Activated naive CD8-positive, alpha-beta T cell treated with anti-CD3 and anti-CD28 coated beads, Interleukin-2, amount 10 ng/mL, durations not matched to agents 7 days and 5 days (primary cell): ENCODE measurements at regions not wholly inside any gene's neighbourhood (a gene's known extent, or its start where the extent isn't known, plus 50 kb on each side); places are given as distances from the start of the nearest gene placed in this dataset.
"Not testable (repeated sequence)": the region's sequence is repeated elsewhere in the genome, so short reads cannot be mapped to it uniquely, and the experiment has no call there.

Source experiments
- ATAC-seq: fragments of 150-1000 bp; cut with Tn5 transposase; one replicate; pipeline ENCODE4 v1.10.0; 2021; ENCODE audit warnings: low read depth, moderate library complexity
- POLR2A ChIA-PET: fragments of 350-600 bp; sonication (Branson Sonifier 250); formaldehyde crosslinking; loops from one replicate; lab custom pipeline; 2021; ENCODE audit warnings: antibody characterized with exemption; lab: Charles Lee
- DNase-seq: peaks from one replicate; pipeline ENCODE4 v3.0.0; 2021
- H3K27ac Mint-ChIP-seq: one replicate; pipeline ENCODE4 v1.8.0; 2022; ENCODE audit warnings: mild to moderate bottlenecking, mixed read lengths
- H3K27me3 Mint-ChIP-seq: one replicate; pipeline ENCODE4 v1.8.0; 2022; ENCODE audit warnings: mild to moderate bottlenecking, moderate library complexity, mixed read lengths
- H3K36me3 Mint-ChIP-seq: one replicate; pipeline ENCODE4 v1.8.0; 2021; ENCODE audit warnings: mild to moderate bottlenecking, mixed read lengths
- H3K4me1 Mint-ChIP-seq: one replicate; pipeline ENCODE4 v1.8.0; 2021; ENCODE audit warnings: mixed read lengths
- H3K4me3 Mint-ChIP-seq: one replicate; pipeline ENCODE4 v1.8.0; 2022; ENCODE audit warnings: mild to moderate bottlenecking, moderate library complexity, mixed read lengths
- H3K9me3 Mint-ChIP-seq: one replicate; pipeline ENCODE4 v1.8.0; 2021; ENCODE audit warnings: mixed read lengths

- Mint-ChIP-seq H3K36me3 (no peaks in the 10 kb centered on the region), H3K27me3 (no peaks in the 10 kb centered on the region), H3K27ac (no peak overlapping the region), H3K4me1 (no peaks in the 10 kb centered on the region), H3K9me3 (peaks cover 2% of the 10 kb centered on the region), H3K4me3 (no peak overlapping the region)
- DNase-seq, result no peak
- POLR2A ChIA-PET, result no interaction called here
- ATAC-seq, result no peak
These were observed 158.2 kb upstream of the NTF3 start for GRCh38 chr12:5273709-5274108.

- no peaks in the 10 kb centered on the region for H3K4me1 Mint-ChIP-seq
- H3K4me3 Mint-ChIP-seq, result no peak overlapping the region
- DNase-seq (no peak), ATAC-seq (no peak)
- no peaks in the 10 kb centered on the region for H3K27me3 Mint-ChIP-seq
- no peaks in the 10 kb centered on the region for H3K9me3 Mint-ChIP-seq
- H3K36me3 Mint-ChIP-seq, result no peaks in the 10 kb centered on the region
- no peak overlapping the region for H3K27ac Mint-ChIP-seq
- POLR2A ChIA-PET, result no interaction called here
These were observed 155.5 kb upstream of the NTF3 start for GRCh38 chr12:5276327-5276880.

GRCh38 chr12:5280086-5280485 lies 151.8 kb upstream of the NTF3 start:
- POLR2A ChIA-PET, result no interaction called here

GRCh38 chr12:5290368-5290767 lies 141.5 kb upstream of the NTF3 start:
- H3K4me1 Mint-ChIP-seq, H3K27me3 Mint-ChIP-seq, H3K27ac Mint-ChIP-seq, POLR2A ChIA-PET, H3K36me3 Mint-ChIP-seq, DNase-seq, H3K9me3 Mint-ChIP-seq, ATAC-seq, H3K4me3 Mint-ChIP-seq: not testable (repeated sequence)

More at GRCh38 chr12:5280086-5280485, 151.8 kb upstream of the NTF3 start:
- H3K36me3 Mint-ChIP-seq, result no peaks in the 10 kb centered on the region
- H3K27me3 Mint-ChIP-seq, result peaks cover 6% of the 10 kb centered on the region
- no peak overlapping the region for H3K27ac Mint-ChIP-seq
- H3K9me3 Mint-ChIP-seq, result no peaks in the 10 kb centered on the region
- no peak for DNase-seq
- H3K4me1 Mint-ChIP-seq, result no peaks in the 10 kb centered on the region
- no peak overlapping the region for H3K4me3 Mint-ChIP-seq
- no peak for ATAC-seq

- Mint-ChIP-seq H3K4me1 (no peaks in the 10 kb centered on the region), H3K9me3 (no peaks in the 10 kb centered on the region)
- POLR2A ChIA-PET, result no interaction called here
These were observed 139.3 kb upstream of the NTF3 start for GRCh38 chr12:5292651-5293050.

GRCh38 chr12:5293773-5294172 lies 138.1 kb upstream of the NTF3 start:
- Mint-ChIP-seq H3K4me1 (no peaks in the 10 kb centered on the region), H3K9me3 (no peaks in the 10 kb centered on the region), H3K27me3 (no peaks in the 10 kb centered on the region), H3K27ac (no peak overlapping the region), H3K36me3 (no peaks in the 10 kb centered on the region), H3K4me3 (no peak overlapping the region)
- DNase-seq, result no peak
- no peak for ATAC-seq
- POLR2A ChIA-PET, result no interaction called here

More at GRCh38 chr12:5292651-5293050, 139.3 kb upstream of the NTF3 start:
- no peak overlapping the region for H3K4me3 Mint-ChIP-seq
- no peak overlapping the region for H3K27ac Mint-ChIP-seq
- ATAC-seq, result no peak
- no peaks in the 10 kb centered on the region for H3K27me3 Mint-ChIP-seq
- H3K36me3 Mint-ChIP-seq, result no peaks in the 10 kb centered on the region
- DNase-seq, result no peak

- no peak overlapping the region for H3K27ac Mint-ChIP-seq
- no peak overlapping the region for H3K4me3 Mint-ChIP-seq
- DNase-seq, result no peak
- H3K36me3 Mint-ChIP-seq, result no peaks in the 10 kb centered on the region
- POLR2A ChIA-PET, result no interaction called here
- H3K27me3 Mint-ChIP-seq, result no peaks in the 10 kb centered on the region
- no peaks in the 10 kb centered on the region for H3K9me3 Mint-ChIP-seq
- no peaks in the 10 kb centered on the region for H3K4me1 Mint-ChIP-seq
- no peak for ATAC-seq
These were observed 137.4 kb upstream of the NTF3 start for GRCh38 chr12:5294274-5295070.

GRCh38 chr12:5295151-5295550 lies 136.8 kb upstream of the NTF3 start:
- DNase-seq (no peak), ATAC-seq (no peak)
- POLR2A ChIA-PET, result no interaction called here
- H3K27ac Mint-ChIP-seq, result no peak overlapping the region
- H3K4me1 Mint-ChIP-seq, result no peaks in the 10 kb centered on the region
- H3K9me3 Mint-ChIP-seq, result no peaks in the 10 kb centered on the region
- no peaks in the 10 kb centered on the region for H3K27me3 Mint-ChIP-seq
- no peak overlapping the region for H3K4me3 Mint-ChIP-seq
- H3K36me3 Mint-ChIP-seq, result no peaks in the 10 kb centered on the region

- H3K4me3 Mint-ChIP-seq, result no peak overlapping the region
- H3K27me3 Mint-ChIP-seq, result no peaks in the 10 kb centered on the region
- H3K9me3 Mint-ChIP-seq, result no peaks in the 10 kb centered on the region
- H3K27ac Mint-ChIP-seq, result no peak overlapping the region
- H3K36me3 Mint-ChIP-seq, result no peaks in the 10 kb centered on the region
- ATAC-seq (no peak), DNase-seq (no peak)
- no peaks in the 10 kb centered on the region for H3K4me1 Mint-ChIP-seq
- POLR2A ChIA-PET, result no interaction called here
These were observed 135.9 kb upstream of the NTF3 start for GRCh38 chr12:5295996-5296395.

- no peak for DNase-seq
- H3K36me3 Mint-ChIP-seq, result no peaks in the 10 kb centered on the region
- no peaks in the 10 kb centered on the region for H3K9me3 Mint-ChIP-seq
- ATAC-seq, result no peak
- H3K4me1 Mint-ChIP-seq, result no peaks in the 10 kb centered on the region
- POLR2A ChIA-PET, result no interaction called here
- no peak overlapping the region for H3K27ac Mint-ChIP-seq
- peaks cover 14% of the 10 kb centered on the region for H3K27me3 Mint-ChIP-seq
- H3K4me3 Mint-ChIP-seq, result no peak overlapping the region
These were observed 130.4 kb upstream of the NTF3 start for GRCh38 chr12:5301539-5301938.

GRCh38 chr12:5305425-5305824 lies 126.5 kb upstream of the NTF3 start:
- Mint-ChIP-seq H3K27ac (no peak overlapping the region), H3K27me3 (peaks cover 14% of the 10 kb centered on the region), H3K4me3 (no peak overlapping the region), H3K36me3 (no peaks in the 10 kb centered on the region), H3K9me3 (peaks cover under 1% of the 10 kb centered on the region), H3K4me1 (no peaks in the 10 kb centered on the region)
- ATAC-seq, result no peak
- DNase-seq, result no peak
- POLR2A ChIA-PET, result no interaction called here

GRCh38 chr12:5305886-5306545 lies 125.9 kb upstream of the NTF3 start:
- peaks cover 1% of the 10 kb centered on the region for H3K9me3 Mint-ChIP-seq
- H3K36me3 Mint-ChIP-seq, result no peaks in the 10 kb centered on the region
- ATAC-seq (no peak), DNase-seq (no peak)
- H3K4me3 Mint-ChIP-seq, result no peak overlapping the region
- peaks cover 14% of the 10 kb centered on the region for H3K27me3 Mint-ChIP-seq
- POLR2A ChIA-PET, result no interaction called here
- no peak overlapping the region for H3K27ac Mint-ChIP-seq
- no peaks in the 10 kb centered on the region for H3K4me1 Mint-ChIP-seq

- no peak for DNase-seq
- Mint-ChIP-seq H3K27ac (no peak overlapping the region), H3K27me3 (peaks cover 14% of the 10 kb centered on the region), H3K36me3 (no peaks in the 10 kb centered on the region), H3K9me3 (peaks cover 1% of the 10 kb centered on the region), H3K4me1 (no peaks in the 10 kb centered on the region), H3K4me3 (no peak overlapping the region)
- POLR2A ChIA-PET, result no interaction called here
- ATAC-seq, result no peak
These were observed 124.8 kb upstream of the NTF3 start for GRCh38 chr12:5307065-5307464.

- DNase-seq, result no peak
- POLR2A ChIA-PET, result no interaction called here
- no peak overlapping the region for H3K27ac Mint-ChIP-seq
- ATAC-seq, result no peak
- H3K9me3 Mint-ChIP-seq, result peaks cover 1% of the 10 kb centered on the region
- H3K4me1 Mint-ChIP-seq, result no peaks in the 10 kb centered on the region
- H3K27me3 Mint-ChIP-seq, result peaks cover 11% of the 10 kb centered on the region
- H3K4me3 Mint-ChIP-seq, result no peak overlapping the region
- H3K36me3 Mint-ChIP-seq, result no peaks in the 10 kb centered on the region
These were observed 123.7 kb upstream of the NTF3 start for GRCh38 chr12:5308216-5308615.
